ENCODE measurements at regions not wholly inside any gene's neighbourhood (a gene's known extent, or its start where the extent isn't known, plus 50 kb on each side); places are given as distances from the start of the nearest gene placed in this dataset.
A peak's percentile ranks its signal among the peaks of the same experiment; 100 is the strongest.

DNA sequence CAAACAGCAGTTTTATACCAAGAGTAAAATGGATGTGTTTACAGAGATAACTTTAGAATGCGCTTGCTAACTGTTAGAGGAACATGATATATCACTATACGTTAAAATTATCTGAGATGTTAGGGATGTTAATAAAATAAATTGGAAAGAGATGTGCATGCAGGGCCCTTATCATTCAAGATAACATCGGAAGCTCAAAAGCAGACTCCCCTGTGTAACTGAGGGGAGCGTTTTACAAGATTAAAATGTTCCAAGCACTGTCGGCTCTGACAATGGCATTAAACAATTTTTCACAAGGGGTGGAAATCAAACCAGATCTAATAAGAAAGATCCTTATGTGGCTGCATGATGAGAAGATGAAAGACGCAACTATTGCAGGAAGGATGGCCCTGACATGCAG lies 53.3 kb upstream of the DCC start:
- no peaks in the 10 kb centered on the region for H3K4me1 Mint-ChIP-seq (ENCODE audit: unreplicated experiment)
- TF ChIP-seq, protein P1, sequence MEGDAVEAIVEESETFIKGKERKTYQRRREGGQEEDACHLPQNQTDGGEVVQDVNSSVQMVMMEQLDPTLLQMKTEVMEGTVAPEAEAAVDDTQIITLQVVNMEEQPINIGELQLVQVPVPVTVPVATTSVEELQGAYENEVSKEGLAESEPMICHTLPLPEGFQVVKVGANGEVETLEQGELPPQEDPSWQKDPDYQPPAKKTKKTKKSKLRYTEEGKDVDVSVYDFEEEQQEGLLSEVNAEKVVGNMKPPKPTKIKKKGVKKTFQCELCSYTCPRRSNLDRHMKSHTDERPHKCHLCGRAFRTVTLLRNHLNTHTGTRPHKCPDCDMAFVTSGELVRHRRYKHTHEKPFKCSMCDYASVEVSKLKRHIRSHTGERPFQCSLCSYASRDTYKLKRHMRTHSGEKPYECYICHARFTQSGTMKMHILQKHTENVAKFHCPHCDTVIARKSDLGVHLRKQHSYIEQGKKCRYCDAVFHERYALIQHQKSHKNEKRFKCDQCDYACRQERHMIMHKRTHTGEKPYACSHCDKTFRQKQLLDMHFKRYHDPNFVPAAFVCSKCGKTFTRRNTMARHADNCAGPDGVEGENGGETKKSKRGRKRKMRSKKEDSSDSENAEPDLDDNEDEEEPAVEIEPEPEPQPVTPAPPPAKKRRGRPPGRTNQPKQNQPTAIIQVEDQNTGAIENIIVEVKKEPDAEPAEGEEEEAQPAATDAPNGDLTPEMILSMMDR (IDR thresholded peaks at IDR 0.05; ENCODE audit: unreplicated experiment): no peak
- DNase-seq (ENCODE audit: low spot score): no peak
- H3K36me3 Mint-ChIP-seq (ENCODE audit: low read depth, unreplicated experiment): no peaks in the 10 kb centered on the region
- H3K9me3 Mint-ChIP-seq (ENCODE audit: unreplicated experiment): no peaks in the 10 kb centered on the region
- no peak overlapping the region for H3K27ac Mint-ChIP-seq (ENCODE audit: unreplicated experiment)
- no peak overlapping the region for H3K4me3 Mint-ChIP-seq (ENCODE audit: unreplicated experiment)
- no peaks in the 10 kb centered on the region for H3K27me3 Mint-ChIP-seq (ENCODE audit: unreplicated experiment)

- TF ChIP-seq, protein P1 (IDR thresholded peaks at IDR 0.05; ENCODE audit: unreplicated experiment): no peak
- Mint-ChIP-seq H3K27ac (ENCODE audit: unreplicated experiment) (no peak overlapping the region), H3K4me1 (ENCODE audit: unreplicated experiment) (no peaks in the 10 kb centered on the region), H3K36me3 (ENCODE audit: low read depth, unreplicated experiment) (no peaks in the 10 kb centered on the region), H3K27me3 (ENCODE audit: unreplicated experiment) (no peaks in the 10 kb centered on the region), H3K4me3 (ENCODE audit: unreplicated experiment) (no peak overlapping the region), H3K9me3 (ENCODE audit: unreplicated experiment) (no peaks in the 10 kb centered on the region)
- DNase-seq (ENCODE audit: low spot score): no peak
These were observed 52.8 kb upstream of the DCC start for GRCh38 chr18:52287151-52287550.

GRCh38 chr18:52288403-52289004 lies 51.5 kb upstream of the DCC start:
- H3K9me3 Mint-ChIP-seq (ENCODE audit: unreplicated experiment): no peaks in the 10 kb centered on the region
- DNase-seq (ENCODE audit: low spot score): peak; percentile 57
- no peaks in the 10 kb centered on the region for H3K4me1 Mint-ChIP-seq (ENCODE audit: unreplicated experiment)
- no peaks in the 10 kb centered on the region for H3K27me3 Mint-ChIP-seq (ENCODE audit: unreplicated experiment)
- TF ChIP-seq, protein P1 (IDR thresholded peaks at IDR 0.05; ENCODE audit: unreplicated experiment): peak; percentile 83
- no peak overlapping the region for H3K27ac Mint-ChIP-seq (ENCODE audit: unreplicated experiment)
- H3K36me3 Mint-ChIP-seq (ENCODE audit: low read depth, unreplicated experiment): no peaks in the 10 kb centered on the region
- no peak overlapping the region for H3K4me3 Mint-ChIP-seq (ENCODE audit: unreplicated experiment)

- Mint-ChIP-seq H3K27ac (ENCODE audit: unreplicated experiment) (no peak overlapping the region), H3K4me3 (ENCODE audit: unreplicated experiment) (no peak overlapping the region), H3K9me3 (ENCODE audit: unreplicated experiment) (no peaks in the 10 kb centered on the region), H3K36me3 (ENCODE audit: low read depth, unreplicated experiment) (no peaks in the 10 kb centered on the region), H3K27me3 (ENCODE audit: unreplicated experiment) (no peaks in the 10 kb centered on the region), H3K4me1 (ENCODE audit: unreplicated experiment) (no peaks in the 10 kb centered on the region)
- TF ChIP-seq, protein P1 (IDR thresholded peaks at IDR 0.05; ENCODE audit: unreplicated experiment): no peak
- DNase-seq (ENCODE audit: low spot score): no peak
These were observed 50.6 kb upstream of the DCC start for GRCh38 chr18:52289392-52289791.

All from endothelial cell (in vitro differentiated cells).